GM19238 (cell line): ENCODE measurements at regions not wholly inside any gene's neighbourhood (a gene's known extent, or its start where the extent isn't known, plus 50 kb on each side); places are given as distances from the start of the nearest gene placed in this dataset.
"Not testable (repeated sequence)": the region's sequence is repeated elsewhere in the genome, so short reads cannot be mapped to it uniquely, and the experiment has no call there.

Source experiments
- DNase-seq: peaks from one replicate; pipeline ENCODE4 v3.0.0; 2011; ENCODE audit warnings: low spot score; ENCODE audit not compliant: insufficient read length

GRCh38 chr3:187996609-187997008 is 157.3 kb upstream of the LPP start:
- no peak for DNase-seq

GRCh38 chr3:187997490-187997889 is 156.5 kb upstream of the LPP start:
- no peak for DNase-seq

DNA sequence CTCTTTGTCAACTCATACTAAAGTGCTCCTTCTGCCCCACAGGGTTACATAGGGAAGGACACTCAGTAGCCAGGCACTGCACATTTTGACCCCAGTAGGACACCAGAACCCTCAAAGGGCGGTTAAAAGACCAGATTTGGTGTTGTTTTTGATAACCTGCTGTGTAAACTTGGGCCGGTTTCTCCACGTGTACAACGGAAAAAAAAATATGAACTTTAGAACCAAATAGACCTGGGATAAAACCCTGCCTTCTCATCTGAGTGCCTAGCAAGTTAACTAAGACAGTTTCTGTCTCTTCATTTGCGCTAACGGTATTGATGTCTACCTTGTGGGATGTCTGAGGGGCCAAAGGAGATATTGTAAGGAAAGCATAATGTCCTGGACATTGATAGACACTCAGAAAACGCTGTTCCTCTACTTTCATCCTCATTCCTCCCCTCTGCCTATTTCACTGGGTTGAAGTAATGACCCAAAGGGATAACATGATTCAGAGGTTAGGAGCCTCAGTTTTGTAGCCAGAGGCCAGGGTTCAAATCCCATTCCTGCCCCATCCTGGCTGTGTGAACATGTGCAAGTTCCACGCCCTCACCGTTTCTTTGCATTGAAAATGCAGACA is 155.9 kb upstream of the LPP start:
- no peak for DNase-seq

DNA sequence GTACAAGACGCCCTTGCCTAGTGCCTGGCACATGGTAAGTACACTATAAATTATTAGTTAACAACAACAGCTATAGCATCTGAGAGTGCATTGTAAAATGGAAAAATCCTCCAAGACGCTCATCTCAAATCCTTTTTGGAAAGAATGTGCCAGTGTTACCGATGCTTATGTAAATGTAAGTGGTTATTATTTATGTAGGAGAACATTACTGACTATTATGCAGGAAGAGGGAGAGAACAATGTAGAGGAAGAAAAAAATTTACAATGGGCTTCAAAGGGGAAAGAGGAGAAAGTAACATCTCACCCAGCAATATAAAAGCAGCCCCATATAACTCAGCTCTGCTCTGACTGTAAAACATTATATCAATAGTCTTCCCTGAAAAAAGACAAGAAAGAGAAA is 155.3 kb upstream of the LPP start:
- no peak for DNase-seq

DNA sequence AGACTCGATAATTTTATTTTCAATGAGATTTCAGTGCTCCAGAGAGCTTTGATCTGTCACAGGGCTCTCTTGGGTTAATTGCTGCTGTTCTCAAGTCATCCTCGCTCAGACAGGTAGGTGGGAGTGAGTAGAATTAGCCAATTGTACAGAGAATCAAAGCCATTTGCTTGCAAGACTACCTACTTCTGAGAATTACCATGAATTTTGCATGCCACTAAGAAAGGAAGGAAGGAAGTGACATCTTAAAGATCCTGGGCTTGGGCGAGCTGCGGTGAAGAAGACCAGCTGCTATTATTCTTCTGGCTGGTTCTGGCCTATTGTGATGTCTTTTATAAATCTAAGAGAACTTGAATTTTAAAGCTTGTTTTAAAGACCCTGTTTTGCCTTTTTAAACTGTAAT is 154.1 kb upstream of the LPP start:
- DNase-seq: no peak

DNA sequence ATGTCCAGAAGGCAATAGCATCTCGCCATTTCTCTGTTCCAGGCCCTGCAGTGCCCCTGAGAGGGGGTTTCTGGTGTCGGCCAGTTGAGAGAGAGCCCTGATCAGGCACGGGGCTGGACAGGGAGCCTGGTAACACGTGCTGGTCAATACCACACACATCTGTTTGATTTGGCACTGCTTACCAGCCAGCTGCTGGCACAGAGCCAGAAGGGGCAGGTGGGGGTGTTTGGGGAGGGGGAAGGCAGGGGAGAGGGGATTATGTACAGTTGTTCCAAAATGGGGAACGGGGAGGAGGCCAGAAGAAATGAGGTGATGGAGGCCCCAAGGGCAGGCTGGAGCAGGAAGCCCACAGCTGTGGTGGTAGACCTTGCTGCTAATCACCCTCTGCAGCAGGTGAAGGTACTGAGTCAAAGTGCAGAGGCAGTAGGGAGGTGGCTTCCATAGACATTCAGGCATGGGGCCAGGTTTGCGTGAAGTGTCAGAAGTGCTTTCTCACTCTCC is 153.5 kb upstream of the LPP start:
- no peak for DNase-seq

GRCh38 chr3:188001093-188001492 is 152.9 kb upstream of the LPP start:
- DNase-seq: no peak

GRCh38 chr3:188001926-188002325 is 152.0 kb upstream of the LPP start:
- DNase-seq: no peak

GRCh38 chr3:188002626-188003138 is 151.3 kb upstream of the LPP start:
- DNase-seq: no peak

GRCh38 chr3:188003188-188004171 is 150.5 kb upstream of the LPP start:
- DNase-seq: no peak

GRCh38 chr3:188006726-188007393 is 147.1 kb upstream of the LPP start:
- DNase-seq: no peak

DNA sequence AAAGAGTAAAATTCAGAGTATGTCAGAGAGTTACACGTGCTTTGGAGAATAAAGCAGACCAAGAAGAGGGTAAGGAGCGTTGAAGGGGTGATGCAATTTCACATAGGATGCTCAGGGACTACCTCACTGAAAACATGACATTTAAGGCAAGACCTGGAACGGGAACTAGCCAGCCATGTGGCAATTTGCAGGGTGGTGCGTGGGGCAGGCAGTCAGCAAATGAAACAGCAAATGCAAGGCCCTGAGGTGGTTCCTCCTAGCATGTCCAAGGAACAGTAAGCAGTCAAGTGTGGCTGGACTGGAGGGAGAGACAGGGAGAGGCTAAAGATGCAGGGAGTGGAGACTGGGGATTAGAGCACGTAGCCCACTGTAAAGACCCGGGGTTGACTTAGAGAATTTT is 146.1 kb upstream of the LPP start:
- no peak for DNase-seq

- no peak for DNase-seq
Observed at GRCh38 chr3:188008582-188009213, 145.3 kb upstream of the LPP start.

DNA sequence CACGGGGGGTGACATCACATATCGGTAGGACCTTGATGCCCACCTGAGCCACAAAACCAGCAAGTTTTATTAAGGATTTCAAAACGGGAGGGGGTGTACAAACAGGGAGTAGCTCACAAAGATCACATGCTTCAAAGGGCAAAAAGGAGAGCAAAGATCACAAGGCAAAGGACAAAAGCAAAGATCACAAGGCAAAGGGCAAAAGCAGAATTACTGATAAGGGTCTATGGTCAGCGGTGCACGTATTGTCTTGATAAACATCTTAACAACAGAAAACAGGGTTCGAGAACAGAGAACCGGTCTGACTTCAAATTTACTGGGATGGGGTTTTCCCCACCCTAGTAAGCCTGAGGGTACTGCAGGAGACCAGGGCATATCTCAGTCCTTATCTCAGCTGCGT is 143.5 kb upstream of the LPP start:
- no peak for DNase-seq

DNA sequence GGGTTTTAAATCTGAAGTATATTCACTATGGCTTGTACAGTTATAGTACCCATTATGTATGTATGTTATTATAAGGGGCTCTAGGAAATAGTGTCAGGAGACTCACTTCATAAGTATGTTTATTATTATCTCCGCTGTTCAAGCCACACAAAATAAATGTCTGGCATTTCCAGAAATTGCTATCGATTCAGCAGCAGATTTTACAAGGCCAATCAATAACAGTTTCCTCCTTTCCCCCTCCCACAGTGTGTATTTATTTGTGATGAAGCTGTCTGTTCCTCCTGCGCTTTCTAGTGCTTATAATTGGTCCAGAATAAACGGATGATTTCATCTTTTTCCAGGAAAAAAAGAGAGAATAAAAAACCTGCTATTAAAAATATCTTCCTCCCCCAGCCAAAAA is 134.2 kb upstream of the LPP start:
- DNase-seq: no peak

- no peak for DNase-seq
Observed at GRCh38 chr3:188021041-188021440, 132.9 kb upstream of the LPP start.

DNA sequence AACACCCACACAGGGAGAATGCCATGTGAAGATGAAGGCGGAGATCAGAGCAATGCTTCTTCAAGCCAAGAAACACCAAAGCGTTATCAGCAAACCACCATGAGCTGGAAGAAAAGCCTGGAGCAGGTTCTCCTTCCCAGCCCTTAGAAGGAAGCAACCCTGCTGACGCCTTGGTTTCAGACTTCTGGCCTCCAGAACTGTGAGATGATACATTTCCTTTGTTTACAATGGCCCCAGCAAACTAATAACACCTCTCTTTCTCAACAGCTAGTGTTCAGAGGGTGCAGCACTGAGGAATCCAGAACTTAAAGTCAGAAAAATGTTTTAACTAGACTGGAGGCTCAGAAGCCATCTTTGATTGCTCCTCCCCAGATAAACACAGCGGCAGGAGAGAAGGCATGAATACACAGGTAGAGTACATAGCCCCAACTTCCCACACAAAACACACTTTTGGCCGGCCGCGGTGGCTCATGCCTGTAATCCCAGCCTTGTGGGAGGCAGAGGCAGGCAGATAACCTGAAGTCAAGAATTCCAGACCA is 132.4 kb upstream of the LPP start:
- DNase-seq: no peak

- DNase-seq: not testable (repeated sequence)
Observed at GRCh38 chr3:188022902-188023301, 131.1 kb upstream of the LPP start.

GRCh38 chr3:188025555-188025954 is 128.4 kb upstream of the LPP start:
- no peak for DNase-seq

GRCh38 chr3:188026191-188026968 is 127.6 kb upstream of the LPP start:
- no peak for DNase-seq
